Transverse colon (tissue), 3 donors: ENCODE measurements at regions not wholly inside any gene's neighbourhood (a gene's known extent, or its start where the extent isn't known, plus 50 kb on each side); places are given as distances from the start of the nearest gene placed in this dataset.

ENCODE experiments used
- EP300 ChIP-seq: sonication (generic); formaldehyde crosslinking; IDR thresholded peaks from one replicate; pipeline ENCODE4 v1.6.1; 2017; ENCODE audit warnings: antibody characterized with exemption, low read depth
- TF ChIP-seq, protein P1 (sequence below), 5 experiments: fragments of 200-600 bp in 3 of 5; fragments of 450-650 bp in 2 of 5; sonication (generic) in 3 of 5; IDR thresholded peaks; 1 replicate in 2 of 5; 2 replicates in 3 of 5; pipeline ENCODE4 v1.5.1; 2016 to 2017; ENCODE audit warnings: antibody characterized with exemption in 5 of 5, inconsistent platforms in 3 of 5, mild to moderate bottlenecking in 2 of 5, moderate library complexity in 1 of 5

DNA sequence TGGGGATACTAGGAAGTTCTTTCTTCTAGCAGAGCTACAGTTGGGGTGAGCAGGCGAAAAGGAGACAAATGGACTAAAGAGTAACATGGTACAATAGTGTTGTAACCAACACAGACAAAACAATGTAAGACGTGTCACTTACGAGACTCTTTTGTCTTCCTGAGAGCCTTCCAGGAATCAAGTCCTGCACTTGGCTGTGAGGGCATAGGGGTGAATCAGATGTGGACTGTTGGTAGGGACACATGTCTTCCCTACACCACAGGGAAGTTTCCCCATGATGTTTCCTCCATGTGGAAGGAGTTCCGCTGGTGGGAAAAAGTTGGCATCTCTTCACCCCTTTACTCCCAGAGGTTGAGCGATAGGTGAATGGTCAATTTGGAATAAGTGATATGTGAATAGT, 364.7 kb downstream of the NUAK1 start:
- TF ChIP-seq EP300: no peak
- TF ChIP-seq, protein P1, sequence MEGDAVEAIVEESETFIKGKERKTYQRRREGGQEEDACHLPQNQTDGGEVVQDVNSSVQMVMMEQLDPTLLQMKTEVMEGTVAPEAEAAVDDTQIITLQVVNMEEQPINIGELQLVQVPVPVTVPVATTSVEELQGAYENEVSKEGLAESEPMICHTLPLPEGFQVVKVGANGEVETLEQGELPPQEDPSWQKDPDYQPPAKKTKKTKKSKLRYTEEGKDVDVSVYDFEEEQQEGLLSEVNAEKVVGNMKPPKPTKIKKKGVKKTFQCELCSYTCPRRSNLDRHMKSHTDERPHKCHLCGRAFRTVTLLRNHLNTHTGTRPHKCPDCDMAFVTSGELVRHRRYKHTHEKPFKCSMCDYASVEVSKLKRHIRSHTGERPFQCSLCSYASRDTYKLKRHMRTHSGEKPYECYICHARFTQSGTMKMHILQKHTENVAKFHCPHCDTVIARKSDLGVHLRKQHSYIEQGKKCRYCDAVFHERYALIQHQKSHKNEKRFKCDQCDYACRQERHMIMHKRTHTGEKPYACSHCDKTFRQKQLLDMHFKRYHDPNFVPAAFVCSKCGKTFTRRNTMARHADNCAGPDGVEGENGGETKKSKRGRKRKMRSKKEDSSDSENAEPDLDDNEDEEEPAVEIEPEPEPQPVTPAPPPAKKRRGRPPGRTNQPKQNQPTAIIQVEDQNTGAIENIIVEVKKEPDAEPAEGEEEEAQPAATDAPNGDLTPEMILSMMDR (IDR thresholded peaks at IDR 0.05): no peak
